ENCODE measurements at regions not wholly inside any gene's neighbourhood (a gene's known extent, or its start where the extent isn't known, plus 50 kb on each side); places are given as distances from the start of the nearest gene placed in this dataset.

DNA sequence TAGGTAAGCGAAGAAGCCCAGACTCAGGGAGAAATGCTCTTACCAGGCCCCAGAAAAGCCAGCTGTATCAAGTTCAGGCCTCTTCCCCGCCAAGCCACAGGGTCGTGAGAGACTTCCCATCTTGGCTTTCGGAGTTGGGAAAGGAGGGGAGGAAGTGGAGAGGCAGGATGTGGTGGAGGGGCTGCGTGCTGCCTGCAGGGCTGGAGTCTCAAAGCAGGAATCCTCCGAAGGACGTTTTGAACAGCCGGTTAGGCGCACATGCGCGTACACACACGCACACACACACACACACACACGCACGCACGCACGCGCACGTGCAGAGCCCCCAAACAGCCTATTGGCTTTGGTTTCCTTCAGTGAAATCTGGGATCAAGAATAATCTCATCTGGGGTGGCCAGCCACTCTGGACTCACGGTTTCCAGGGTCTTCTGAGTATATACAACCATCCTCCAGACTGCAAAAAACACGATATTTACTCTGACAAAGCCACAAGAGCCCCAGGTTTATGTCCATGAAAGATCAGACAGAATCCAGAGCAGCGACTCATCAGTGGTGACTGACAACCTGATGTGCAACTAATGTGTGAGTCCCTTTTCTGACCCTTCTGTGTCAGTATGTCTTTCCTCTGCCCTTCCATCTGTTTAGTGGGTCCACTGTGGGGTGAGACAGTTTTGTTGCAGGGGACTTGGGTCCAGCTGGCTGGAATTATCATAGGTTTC, 115.0 kb upstream of the ZNF438 start:
- DNase-seq (ENCODE audit: low read depth, low spot score): peak; percentile 45
- Histone ChIP-seq H3K27ac (ENCODE audit: low read depth, low read length) (peak overlapping the region; percentile 74), H3K4me3 (ENCODE audit: low read depth, low read length) (no peak overlapping the region), H3K9me3 (ENCODE audit: control insufficient read depth, insufficient read depth, low read length) (no peaks in the 10 kb centered on the region), H3K27me3 (ENCODE audit: control insufficient read depth, insufficient read depth, low read length) (no peaks in the 10 kb centered on the region)
- POLR2A ChIA-PET: no interaction called here
- TF ChIP-seq, protein P1, sequence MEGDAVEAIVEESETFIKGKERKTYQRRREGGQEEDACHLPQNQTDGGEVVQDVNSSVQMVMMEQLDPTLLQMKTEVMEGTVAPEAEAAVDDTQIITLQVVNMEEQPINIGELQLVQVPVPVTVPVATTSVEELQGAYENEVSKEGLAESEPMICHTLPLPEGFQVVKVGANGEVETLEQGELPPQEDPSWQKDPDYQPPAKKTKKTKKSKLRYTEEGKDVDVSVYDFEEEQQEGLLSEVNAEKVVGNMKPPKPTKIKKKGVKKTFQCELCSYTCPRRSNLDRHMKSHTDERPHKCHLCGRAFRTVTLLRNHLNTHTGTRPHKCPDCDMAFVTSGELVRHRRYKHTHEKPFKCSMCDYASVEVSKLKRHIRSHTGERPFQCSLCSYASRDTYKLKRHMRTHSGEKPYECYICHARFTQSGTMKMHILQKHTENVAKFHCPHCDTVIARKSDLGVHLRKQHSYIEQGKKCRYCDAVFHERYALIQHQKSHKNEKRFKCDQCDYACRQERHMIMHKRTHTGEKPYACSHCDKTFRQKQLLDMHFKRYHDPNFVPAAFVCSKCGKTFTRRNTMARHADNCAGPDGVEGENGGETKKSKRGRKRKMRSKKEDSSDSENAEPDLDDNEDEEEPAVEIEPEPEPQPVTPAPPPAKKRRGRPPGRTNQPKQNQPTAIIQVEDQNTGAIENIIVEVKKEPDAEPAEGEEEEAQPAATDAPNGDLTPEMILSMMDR (IDR thresholded peaks at IDR 0.05; ENCODE audit: low read depth, low read length): no peak
- CTCF ChIA-PET: no interaction called here

DNA sequence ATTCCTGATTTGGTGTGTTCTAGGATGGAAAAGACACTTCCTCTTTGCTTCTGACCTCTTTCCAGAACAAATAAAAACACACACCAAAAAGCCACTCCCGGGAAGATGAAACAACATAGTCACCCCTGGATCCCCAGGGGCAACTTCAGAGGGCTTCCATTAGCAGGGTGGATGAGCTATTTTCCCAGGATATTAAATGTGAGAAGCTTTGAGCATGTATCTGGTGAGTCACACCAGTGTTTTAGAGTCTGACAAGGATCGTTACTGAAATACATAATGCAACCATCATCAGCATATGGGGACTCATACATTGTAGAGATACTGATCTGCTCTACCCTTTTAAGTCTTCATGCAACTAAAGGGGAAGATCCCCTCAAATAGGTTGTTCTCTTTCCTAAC, 115.5 kb upstream of the ZNF438 start:
- Histone ChIP-seq H3K4me3 (ENCODE audit: low read depth, low read length) (no peak overlapping the region), H3K9me3 (ENCODE audit: control insufficient read depth, insufficient read depth, low read length) (no peaks in the 10 kb centered on the region), H3K27me3 (ENCODE audit: control insufficient read depth, insufficient read depth, low read length) (no peaks in the 10 kb centered on the region), H3K27ac (ENCODE audit: low read depth, low read length) (peak overlapping the region; percentile 74)
- CTCF ChIA-PET: no interaction called here
- peak; percentile 42 for DNase-seq (ENCODE audit: low read depth, low spot score)
- POLR2A ChIA-PET: interaction anchor here (0.7 kb wide), 1 partner anchor 449 kb away, joined by 3 read pairs; no protein-coding TSS in a partner anchor
- TF ChIP-seq, protein P1 (IDR thresholded peaks at IDR 0.05; ENCODE audit: low read depth, low read length): no peak

DNA sequence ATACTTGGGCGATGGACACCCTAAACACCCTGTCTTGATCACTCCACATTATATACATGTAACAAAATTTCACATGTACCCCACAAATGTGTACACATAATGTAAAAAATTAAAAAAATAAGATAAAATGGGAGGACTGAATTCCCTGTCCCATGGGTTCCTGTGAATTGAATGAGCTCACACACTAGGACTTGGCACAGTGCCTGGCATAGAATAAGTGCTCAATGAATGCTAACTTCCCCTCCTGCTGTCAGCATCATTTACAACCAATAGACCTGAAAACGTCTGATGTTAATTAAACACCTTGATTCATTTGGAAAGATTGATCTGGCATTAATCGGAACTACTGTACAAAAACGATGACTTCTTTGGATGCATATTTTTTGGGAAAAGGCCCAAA, 117.3 kb upstream of the ZNF438 start:
- H3K27ac ChIP-seq (ENCODE audit: low read depth, low read length): no peak overlapping the region
- POLR2A ChIA-PET: no interaction called here
- DNase-seq (ENCODE audit: low read depth, low spot score): no peak
- no peak overlapping the region for H3K4me3 ChIP-seq (ENCODE audit: low read depth, low read length)
- CTCF ChIA-PET: no interaction called here
- peaks cover 3% of the 10 kb centered on the region for H3K9me3 ChIP-seq (ENCODE audit: control insufficient read depth, insufficient read depth, low read length)
- TF ChIP-seq, protein P1 (IDR thresholded peaks at IDR 0.05; ENCODE audit: low read depth, low read length): no peak
- no peaks in the 10 kb centered on the region for H3K27me3 ChIP-seq (ENCODE audit: control insufficient read depth, insufficient read depth, low read length)

DNA sequence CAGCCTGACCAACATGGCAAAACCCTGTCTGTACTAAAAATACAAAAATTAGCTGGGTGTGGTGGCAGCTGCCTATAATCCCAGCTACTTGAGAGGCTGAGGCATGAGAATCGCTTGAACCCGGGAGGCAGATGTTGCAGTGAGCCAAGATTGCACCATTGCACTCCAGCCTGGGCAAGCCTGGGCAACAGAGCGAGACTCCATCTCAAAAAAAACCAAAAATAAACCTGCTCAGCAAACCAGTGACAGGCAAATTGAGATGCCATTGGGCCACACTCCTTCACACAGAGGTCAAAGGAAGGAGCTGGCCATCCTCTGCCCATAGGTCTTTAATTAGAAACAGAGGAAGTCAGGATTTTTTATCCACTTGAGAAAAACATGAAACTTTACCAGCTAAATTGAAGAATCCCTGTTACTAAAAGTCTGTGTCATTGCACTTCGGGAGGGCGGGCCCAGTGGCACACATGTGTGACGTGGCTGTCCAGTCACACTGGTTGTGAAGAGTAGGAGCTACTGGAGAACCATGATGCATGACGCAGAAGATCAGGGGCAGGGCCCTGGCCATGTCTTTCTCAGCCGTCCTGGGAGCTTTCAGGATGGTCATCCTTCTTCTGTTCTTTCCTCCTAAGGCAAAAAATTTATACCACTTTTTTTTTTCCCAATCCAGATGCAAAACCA, 118.3 kb upstream of the ZNF438 start:
- H3K27me3 ChIP-seq (ENCODE audit: control insufficient read depth, insufficient read depth, low read length): no peaks in the 10 kb centered on the region
- TF ChIP-seq, protein P1 (IDR thresholded peaks at IDR 0.05; ENCODE audit: low read depth, low read length): no peak
- CTCF ChIA-PET: no interaction called here
- DNase-seq (ENCODE audit: low read depth, low spot score): no peak
- POLR2A ChIA-PET: no interaction called here
- H3K27ac ChIP-seq (ENCODE audit: low read depth, low read length): no peak overlapping the region
- peaks cover 5% of the 10 kb centered on the region for H3K9me3 ChIP-seq (ENCODE audit: control insufficient read depth, insufficient read depth, low read length)
- no peak overlapping the region for H3K4me3 ChIP-seq (ENCODE audit: low read depth, low read length)

DNA sequence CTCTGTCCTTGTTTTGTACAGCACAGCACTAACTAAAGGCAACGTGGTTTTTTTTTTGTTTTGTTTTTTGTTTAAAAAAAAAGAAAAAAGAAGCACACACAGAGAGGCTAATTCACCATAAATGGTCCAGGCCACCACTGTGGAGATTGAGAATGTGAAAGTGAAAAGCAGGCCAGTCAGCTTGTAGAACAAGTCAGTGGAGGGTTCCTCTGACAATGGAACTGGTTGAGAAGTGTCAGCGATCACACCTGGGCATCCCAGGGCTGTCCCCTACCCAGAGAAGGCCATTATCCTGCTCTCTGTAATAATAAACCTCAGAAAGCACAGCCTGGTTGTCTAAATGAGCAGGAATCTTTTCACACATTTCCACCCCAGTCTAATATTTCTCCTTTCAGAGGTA, 119.6 kb upstream of the ZNF438 start:
- H3K4me3 ChIP-seq (ENCODE audit: low read depth, low read length): no peak overlapping the region
- H3K9me3 ChIP-seq (ENCODE audit: control insufficient read depth, insufficient read depth, low read length): peaks cover 5% of the 10 kb centered on the region
- ChIA-PET POLR2A (no interaction called here), CTCF (no interaction called here)
- no peaks in the 10 kb centered on the region for H3K27me3 ChIP-seq (ENCODE audit: control insufficient read depth, insufficient read depth, low read length)
- no peak overlapping the region for H3K27ac ChIP-seq (ENCODE audit: low read depth, low read length)
- TF ChIP-seq, protein P1 (IDR thresholded peaks at IDR 0.05; ENCODE audit: low read depth, low read length): no peak
- DNase-seq (ENCODE audit: low read depth, low spot score): no peak

Data from AG04450 (cell line).